HG02763 (cell line): ENCODE measurements at regions not wholly inside any gene's neighbourhood (a gene's known extent, or its start where the extent isn't known, plus 50 kb on each side); places are given as distances from the start of the nearest gene placed in this dataset.

Experiments used
- ATAC-seq: cut with Tn5 transposase; IDR thresholded peaks from one replicate; pipeline ENCODE4 v1.9.1; 2021; ENCODE audit warnings: mild to moderate bottlenecking, moderate library complexity; ENCODE audit not compliant: unreplicated experiment

DNA sequence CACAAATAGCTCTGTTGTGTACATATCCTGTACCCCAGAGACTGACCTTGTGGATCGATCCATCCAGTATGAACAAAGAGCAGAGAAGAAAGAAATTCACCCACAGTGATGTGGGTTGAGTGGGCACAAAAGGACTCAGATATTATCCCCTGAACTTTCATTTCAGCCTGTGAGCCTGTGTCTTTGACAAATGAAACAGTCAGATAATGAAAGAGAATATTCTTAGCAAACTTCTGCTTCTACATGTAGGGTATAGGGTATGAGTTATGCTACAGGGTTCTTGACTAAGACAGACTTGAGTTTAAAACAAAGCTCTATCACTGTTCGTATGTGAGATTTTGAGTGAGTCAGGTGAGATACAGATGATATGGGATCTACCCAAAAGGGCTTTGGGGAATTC lies 359.7 kb downstream of the MAFB start:
- ATAC-seq = no peak

DNA sequence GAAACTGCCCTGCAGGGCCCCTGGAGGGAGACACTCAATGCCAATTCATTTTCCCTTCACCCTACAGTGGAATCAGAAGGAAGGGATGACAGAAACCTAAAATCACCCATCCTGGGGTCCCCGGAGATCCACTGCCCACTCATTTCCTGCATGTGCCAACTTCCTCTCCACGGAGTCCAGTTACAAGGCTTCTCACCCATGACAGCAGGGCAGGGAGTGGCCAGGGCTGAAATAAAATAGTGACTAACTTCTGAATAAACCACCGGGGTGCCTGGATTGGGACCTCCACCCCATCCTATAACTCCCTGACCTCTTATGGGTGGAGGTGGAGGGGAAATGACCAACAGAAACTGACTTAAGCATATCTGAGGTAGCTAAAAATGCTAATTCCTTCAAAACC lies 362.3 kb downstream of the MAFB start:
- ATAC-seq = no peak

DNA sequence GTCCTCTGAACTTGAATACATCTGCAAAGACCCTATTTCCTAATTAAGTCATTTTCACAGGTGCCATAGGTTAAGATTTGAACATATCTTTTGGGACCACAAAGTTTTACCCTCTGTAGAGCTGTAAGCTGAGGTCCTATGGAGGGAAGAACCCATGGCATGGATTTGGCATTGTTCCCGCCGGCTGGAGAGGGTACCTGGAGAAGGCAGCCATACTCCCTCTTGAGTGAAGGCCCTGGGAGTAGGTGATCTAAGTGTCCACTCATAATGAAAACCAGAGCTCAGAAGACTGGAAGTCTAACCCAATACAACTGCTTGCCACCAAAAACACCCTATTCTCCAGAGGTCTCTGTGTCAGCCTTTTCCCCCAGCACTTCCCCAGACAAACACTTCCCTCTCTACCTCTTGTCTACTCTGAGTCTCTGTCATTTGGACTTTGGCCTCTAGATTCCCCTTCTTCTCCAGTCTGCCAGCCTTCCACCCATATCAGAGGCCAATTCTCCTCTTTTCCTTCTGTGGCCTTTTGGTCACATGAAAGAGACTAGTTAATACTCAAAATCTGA lies 363.9 kb downstream of the MAFB start:
- no peak for ATAC-seq

DNA sequence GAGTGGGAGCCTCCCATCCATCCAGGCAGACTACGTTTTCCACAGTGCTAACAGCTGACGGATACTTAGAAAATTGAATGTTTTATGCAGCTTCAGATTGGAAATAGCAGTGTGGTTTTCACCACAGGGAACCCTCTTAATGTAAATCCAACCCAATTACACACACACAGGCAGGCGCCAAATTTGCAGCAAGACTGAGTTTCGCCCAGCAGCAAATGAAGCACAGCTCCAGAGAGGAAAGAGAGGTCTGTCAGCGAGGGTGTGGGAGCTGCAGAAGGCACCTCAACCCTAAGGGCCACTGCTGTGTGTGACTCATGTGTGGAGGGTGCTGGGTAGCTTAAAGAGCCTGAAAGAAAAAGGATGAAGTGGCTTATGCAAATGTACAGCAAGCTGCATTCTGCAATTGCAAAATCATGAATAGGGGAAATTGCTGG lies 365.7 kb downstream of the MAFB start:
- ATAC-seq = no peak

DNA sequence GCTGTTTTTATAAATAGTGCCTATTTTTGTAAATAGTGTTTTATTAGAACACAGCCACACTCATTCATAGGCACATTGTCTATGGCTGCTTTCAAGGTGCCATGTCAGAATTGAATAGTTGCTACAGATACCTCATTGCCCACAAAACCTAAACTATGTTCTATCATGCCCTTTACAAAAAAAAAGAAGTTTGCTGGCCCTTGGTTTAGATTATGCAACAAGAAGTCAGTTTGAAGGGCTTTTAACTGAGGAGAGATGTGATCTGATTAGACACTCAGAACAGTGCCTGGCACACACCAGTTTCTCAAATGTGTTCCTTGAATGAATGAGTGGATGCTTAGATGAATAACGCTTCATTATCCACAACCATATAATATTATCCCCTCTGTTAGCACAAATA lies 366.1 kb downstream of the MAFB start:
- ATAC-seq = no peak

DNA sequence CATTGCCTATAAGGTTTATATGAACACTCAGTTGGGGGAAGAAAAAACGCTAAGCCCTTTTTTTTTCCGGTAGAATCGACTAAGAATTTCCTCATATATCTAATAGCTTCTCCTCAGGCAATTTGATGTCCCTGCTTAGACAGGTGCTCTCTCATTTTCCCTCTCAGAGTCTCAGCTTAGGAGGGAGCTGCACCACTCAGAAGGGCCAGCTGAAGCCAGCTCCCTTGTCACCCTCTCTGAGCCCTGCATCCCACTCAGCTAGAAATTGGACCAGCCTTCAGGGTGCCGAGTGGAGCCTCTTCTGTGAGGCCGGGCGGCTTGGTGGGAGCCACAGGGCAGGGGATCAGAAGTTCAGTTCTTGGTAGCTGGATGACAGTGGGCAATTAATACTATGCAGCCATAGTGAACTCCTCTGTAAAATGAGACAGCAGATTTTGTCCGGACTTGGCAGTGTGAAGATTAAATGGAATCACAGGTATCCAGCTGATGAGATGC lies 368.5 kb downstream of the MAFB start:
- no peak for ATAC-seq

DNA sequence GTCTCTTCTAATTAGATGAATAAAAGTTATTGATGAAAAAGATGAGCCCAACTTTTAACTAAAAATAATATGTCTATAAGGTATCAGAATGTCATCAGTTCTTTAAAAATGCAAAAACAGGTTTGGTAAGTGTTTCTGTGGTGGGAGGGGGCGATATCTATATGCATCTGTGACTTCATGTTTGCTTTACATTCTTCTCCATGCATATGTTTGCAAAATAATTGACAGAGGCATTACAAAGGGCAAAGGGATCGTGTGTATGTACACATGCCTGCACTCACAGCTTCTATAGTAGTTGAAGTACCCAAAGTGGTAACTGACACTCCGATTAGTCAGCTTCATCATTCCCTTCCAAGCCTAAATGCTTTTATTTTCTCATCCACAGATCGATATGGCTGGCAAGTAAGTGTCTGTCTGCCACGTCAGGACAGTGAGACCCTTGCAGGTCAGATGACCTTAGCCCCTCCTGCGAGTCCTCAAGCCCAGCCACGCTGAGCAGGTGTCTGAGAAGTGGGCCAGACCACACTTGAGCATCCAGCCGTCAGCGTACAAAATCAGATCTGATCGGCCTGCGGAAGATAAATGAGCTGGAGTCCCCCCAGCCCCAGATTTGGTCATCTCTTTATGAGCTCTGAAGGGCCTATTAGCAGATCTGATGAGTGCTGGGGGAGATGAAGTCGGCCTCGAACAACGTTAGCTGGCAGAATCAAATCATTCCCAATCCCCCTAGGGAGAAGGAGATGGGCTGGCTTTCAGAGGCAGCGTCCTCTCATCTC lies 369.1 kb downstream of the MAFB start:
- no peak for ATAC-seq

DNA sequence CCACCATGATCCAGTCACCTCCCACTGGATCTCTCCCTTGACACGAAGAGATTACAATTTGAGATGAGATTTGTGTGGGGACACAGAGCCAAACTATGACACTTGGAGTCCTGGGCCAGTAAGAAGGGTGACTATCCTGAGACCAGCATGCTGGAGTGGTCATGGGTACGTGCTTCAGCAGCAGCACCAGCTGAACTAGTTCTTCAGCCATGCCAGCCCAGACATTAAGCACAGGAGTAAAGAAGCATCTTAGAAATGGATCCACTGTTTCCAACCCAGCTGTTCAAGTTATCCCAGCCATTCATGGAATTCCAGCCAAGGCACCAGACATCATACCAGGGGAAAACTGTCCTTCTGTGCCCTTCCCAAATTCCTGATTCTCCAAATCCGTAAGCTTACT lies 370.0 kb downstream of the MAFB start:
- ATAC-seq = no peak

DNA sequence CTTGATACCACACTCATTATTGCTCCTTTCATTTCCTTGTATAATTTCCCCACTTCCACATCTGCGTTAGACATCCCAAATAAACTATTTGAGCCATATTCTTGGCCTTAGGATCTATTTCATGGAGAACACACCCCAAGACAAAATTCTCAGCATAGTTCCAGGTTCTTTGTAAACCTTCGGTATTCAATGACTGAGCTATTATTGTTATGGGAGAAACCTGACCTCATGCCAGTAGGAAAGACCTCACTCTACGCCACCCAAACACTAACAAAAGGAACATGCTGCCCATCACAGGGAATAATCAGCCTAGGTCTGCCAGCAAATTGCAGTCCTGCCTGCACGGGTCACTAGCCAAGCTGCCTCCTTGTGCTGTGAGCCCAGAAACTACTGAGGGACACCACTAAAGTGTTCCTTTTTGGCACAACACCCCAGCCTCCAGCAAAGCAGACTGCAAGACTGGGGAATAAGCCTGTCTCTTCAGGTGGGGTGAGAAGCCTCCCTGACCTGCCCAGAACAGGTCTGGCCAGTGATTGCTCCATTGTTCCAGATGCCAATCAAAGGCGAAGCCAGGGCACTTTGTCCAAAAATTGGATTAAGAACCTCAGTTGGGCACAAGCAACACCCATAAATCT lies 371.8 kb downstream of the MAFB start:
- no peak for ATAC-seq

DNA sequence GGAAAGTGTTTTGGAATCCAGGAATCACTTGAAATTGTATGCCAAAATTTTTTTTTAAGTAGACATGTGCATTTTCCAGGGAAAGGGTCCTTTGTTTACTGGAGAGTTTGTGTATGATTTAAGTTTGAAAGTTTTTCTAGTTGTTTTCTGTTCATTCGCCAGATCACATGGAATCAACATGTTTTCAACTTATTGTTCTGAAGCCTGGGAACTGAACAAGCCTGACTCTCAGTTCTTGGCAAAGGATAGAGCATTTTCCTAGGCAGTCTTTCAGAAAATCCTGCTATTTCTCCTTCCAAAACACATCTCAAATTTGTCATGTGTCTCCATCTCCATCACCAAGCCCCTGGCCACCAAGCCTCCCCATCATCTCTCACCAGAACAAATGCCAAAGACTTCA lies 374.8 kb downstream of the MAFB start:
- ATAC-seq = no peak

DNA sequence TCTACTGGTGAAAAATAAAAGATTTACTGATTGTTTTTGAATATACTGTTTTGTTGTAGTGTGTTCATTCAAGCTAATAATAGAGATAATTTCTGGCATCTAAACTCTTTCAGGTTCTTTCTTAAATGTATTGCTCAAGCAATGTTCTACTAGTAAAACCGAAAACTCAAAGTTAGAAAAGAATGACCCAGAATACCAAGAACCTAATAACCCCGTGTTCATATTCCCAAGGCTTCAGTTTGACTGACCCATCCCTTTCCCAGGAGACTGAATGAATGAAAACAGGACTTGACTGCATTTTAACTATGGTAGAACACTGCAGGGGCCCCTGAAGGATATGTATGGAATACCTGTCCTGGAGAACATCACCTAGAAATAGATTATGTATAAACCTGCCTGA lies 375.3 kb downstream of the MAFB start:
- no peak for ATAC-seq

DNA sequence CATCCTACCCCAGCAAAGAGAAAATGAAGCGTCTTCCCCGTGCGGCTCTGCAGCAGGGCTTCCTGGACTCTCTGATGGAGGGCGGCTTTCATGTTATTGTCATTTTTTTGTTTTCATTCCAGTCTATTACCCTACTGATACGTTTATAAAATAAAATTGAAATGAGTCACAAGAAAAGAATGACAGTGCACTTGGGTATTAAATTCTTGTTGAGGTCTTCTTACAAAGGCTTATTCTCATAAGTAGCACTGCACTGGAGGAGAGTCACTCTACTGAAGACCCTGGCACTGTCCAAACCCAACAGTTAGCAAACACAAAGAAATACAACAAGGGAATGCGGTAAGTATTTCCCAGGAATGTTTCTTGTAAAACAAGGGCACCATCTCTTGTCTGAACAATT lies 379.3 kb downstream of the MAFB start:
- no peak for ATAC-seq

DNA sequence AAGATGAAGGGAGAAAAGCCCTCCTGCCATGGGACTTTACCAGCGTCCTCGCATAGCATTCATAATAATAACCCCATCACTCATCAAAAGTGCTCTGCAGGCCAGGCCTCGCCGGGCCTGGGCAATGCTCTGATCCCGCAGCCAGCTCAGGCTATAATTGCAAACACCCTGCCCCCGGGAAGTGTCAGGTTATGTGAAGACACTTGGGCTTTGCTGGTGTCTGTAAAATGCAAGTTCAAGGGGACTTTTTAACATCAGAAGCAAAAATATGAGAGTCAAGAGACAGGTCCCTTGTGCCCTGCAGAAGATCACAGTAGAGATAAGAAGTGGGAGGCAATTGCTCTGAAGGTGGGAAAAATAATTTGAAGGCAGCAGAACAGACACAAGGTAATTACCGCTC lies 381.0 kb downstream of the MAFB start:
- ATAC-seq = no peak

DNA sequence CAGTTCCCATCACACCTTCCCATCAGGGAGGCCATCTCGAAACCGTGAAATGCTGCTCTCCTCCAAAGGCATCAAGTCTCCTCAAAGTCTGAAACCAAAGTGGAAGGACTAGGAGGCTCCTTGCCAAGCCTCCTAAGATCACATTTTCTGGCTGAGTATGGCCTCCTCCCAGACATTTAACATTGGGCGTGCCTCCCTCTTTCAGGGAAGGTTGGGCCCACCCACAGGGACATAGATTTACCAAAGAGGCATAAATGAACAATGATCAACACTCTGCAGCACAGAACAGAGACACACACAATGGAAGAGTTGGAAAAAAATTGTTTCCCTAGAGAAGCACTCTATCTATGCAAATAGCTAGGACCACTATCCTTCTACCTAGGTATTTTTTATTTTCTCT lies 381.8 kb downstream of the MAFB start:
- no peak for ATAC-seq

DNA sequence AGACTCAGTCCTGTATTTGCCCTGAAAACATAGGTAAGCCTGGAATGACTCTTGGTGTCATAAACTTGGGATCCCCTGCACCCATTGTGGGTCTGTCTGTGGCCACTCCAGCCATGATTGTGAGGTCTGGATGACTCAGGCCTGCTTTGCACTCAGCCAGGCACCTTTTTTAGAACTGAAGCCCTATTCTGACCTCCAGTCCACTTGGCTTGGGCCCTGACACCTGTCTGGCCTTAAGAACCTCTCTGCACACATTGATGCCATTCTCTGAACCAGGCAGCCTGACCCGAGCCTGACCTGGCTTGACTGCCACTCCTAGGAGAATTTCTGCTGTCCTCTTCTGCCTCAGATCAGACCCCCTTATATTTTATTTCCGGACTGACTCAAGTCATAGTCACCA lies 383.7 kb downstream of the MAFB start:
- no peak for ATAC-seq

DNA sequence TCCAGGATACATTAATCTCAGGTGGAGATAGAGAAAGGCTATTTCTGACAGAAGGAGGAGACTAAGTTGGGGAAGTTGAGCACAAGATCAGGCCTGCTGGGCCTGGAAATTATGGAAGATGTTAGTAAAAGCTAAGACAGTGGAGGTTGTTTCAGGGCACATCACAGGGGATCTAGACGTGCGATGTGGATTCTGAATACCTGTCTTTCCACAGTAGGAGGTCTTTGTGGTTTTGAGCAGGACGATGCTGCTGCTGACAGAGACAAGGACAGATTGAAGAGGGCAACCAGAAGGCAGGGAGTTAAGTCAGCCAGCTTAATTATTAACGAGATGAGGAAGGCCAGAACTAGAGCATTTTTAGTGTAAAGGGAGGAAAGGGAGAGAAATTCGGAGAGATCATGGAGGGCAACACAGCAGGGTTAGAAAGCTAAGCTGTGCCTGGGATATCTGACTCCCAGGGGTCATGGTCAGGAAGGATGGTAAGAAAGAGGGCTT lies 384.9 kb downstream of the MAFB start:
- no peak for ATAC-seq

DNA sequence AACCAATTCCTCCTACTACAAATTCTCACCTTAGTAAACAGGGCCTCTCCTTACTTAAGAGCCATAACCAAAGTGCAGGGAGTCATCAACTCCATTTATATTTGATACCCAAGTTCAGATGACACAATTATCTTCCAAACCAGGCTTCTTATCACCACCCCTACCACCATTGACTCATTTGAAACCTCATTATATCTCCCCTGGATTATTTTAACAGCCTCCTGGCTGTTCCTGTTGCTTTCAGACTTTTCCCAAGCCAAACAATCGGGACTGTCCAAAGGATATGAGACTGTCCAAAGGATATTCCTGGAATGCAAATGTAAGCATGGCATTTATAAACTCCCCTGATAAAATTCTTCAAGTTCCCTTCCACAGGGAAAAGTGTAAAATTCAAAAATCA lies 394.3 kb downstream of the MAFB start:
- no peak for ATAC-seq

DNA sequence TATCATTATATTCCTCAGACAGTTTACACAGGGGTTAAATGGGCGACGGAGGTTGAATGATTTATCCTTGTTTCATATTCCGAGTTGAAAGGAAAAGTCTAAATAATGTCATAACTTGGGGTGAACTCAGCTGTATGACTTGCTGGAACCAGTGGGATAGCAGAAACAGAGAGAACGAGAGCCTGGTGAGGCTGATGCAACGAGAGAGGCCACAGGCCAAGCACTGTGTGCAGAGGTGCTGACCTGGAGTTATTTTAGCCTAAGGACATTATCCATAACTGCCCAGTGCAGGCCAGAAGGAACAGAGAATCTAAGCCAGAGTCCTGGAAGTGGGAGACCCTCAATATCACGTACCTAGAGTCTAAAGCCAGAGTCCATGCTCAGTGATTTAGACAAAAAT lies 394.9 kb downstream of the MAFB start:
- ATAC-seq = no peak

DNA sequence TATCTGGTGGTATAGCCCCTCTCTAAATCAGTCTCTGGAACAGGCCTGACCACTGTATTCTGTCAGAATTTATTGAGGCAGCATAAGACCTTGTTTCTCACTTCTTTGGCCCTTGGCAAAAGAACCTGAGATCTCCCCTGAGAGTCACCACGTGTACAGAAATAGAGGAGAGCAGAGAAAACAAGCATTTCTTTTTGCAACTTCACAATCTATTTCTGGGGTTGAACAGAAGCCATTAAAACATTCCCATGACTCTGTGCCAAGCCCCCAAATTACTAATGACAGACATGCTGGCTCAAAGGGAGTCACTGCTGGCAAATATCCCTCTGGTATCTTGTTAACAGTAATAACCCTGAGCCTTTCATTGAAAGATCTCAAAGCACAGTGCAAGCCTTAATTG lies 395.3 kb downstream of the MAFB start:
- no peak for ATAC-seq

DNA sequence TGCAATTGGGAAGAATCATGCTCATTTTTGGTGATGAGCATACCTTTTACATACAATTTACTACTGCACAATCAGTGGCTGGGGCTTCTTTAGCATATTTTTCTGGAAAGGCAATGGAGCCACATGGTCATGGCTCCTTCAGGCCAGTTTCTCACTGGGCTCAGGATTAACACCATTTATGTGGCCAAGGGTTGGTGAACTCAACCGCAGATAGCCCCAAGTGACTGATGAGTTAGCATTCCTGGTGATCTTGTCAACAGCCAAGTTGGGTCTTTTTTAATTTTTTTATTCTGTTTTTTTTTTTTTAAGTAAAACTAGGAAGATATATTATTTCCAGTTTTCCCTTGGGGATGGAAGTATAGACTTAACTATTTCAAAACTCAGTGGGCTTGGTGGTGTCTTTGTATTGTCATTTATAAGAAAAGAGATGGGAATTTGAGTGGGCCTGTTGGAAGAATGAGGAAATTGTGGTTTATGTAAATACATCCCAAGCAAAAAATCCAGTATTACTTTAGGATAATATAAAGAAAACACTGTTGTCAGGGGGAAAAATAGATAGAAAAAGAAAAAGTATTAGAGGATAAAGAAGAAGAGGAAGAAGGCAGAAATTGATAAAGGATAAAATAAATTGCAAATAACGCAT lies 397.4 kb downstream of the MAFB start:
- ATAC-seq = no peak

DNA sequence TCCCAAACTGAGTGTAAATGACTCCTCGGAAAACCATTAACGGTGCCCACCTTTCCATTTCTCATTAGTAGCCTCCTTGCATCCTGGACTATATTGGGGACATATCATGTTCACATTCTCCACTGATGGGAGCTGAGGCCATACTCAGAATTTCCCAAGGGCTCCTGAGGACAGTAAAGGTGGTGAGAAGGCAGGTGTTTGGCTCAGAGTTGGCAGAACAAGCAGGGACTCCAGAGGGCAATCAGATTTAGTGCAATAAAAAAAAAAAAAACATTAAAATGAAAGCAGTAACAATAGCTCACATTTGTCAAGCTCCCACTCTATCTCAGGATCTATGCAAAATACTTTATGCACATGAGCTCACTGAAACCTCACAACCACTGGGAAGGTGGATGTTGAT lies 401.4 kb downstream of the MAFB start:
- ATAC-seq = no peak
